Hepatocyte (in vitro differentiated cells): ENCODE measurements at regions not wholly inside any gene's neighbourhood (a gene's known extent, or its start where the extent isn't known, plus 50 kb on each side); places are given as distances from the start of the nearest gene placed in this dataset.

Source experiments
- DNase-seq: peaks from one replicate; pipeline ENCODE4 v3.0.0-alpha.2; 2016; ENCODE audit warnings: low spot score
- H2AFZ ChIP-seq: fragments of 200-600 bp; sonication (generic); 2 replicates; pipeline ENCODE4 v1.6.0; 2016; ENCODE audit warnings: antibody characterized with exemption, mild to moderate bottlenecking
- H3K27ac ChIP-seq: fragments of 200-600 bp; sonication (generic); 2 replicates; pipeline ENCODE4 v1.5.1; 2016; ENCODE audit warnings: mild to moderate bottlenecking
- H3K27me3 ChIP-seq: fragments of 200-600 bp; sonication (generic); 2 replicates; pipeline ENCODE4 v1.6.1; 2016
- H3K36me3 ChIP-seq: fragments of 200-600 bp; sonication (generic); replicated peaks from 2 replicates; pipeline ENCODE4 v1.5.1; 2016; ENCODE audit warnings: low read depth; ENCODE audit not compliant: insufficient read depth
- H3K4me1 ChIP-seq: fragments of 200-600 bp; sonication (generic); 2 replicates; pipeline ENCODE4 v1.5.1; 2016; ENCODE audit warnings: mild to moderate bottlenecking, moderate library complexity; ENCODE audit not compliant: insufficient read depth
- H3K4me2 ChIP-seq: fragments of 200-600 bp; sonication (generic); 2 replicates; pipeline ENCODE4 v1.6.0; 2016
- H3K4me3 ChIP-seq: fragments of 200-600 bp; sonication (generic); 2 replicates; pipeline ENCODE4 v1.5.1; 2016; ENCODE audit warnings: mild to moderate bottlenecking
- H3K79me2 ChIP-seq: fragments of 200-600 bp; sonication (generic); 2 replicates; pipeline ENCODE4 v1.6.0; 2017; ENCODE audit warnings: mild to moderate bottlenecking
- H3K9me2 ChIP-seq: fragments of 200-600 bp; sonication (generic); replicated peaks from 2 replicates; pipeline ENCODE4 v1.6.0; 2017; ENCODE audit warnings: mild to moderate bottlenecking; ENCODE audit not compliant: insufficient read depth
- H3K9me3 ChIP-seq: fragments of 200-600 bp; sonication (generic); 2 replicates; pipeline ENCODE4 v1.5.1; 2016; ENCODE audit warnings: low read depth, mild to moderate bottlenecking
- H4K20me1 ChIP-seq: fragments of 200-600 bp; sonication (generic); 2 replicates; pipeline ENCODE4 v1.6.0; 2016; ENCODE audit warnings: mild to moderate bottlenecking; ENCODE audit not compliant: insufficient read depth, poor library complexity, severe bottlenecking
- EZH2 ChIP-seq: fragments of 200-600 bp; sonication (generic); IDR thresholded peaks from 2 replicates; pipeline ENCODE4 v1.6.1; 2016; ENCODE audit warnings: antibody characterized with exemption, mild to moderate bottlenecking, borderline replicate concordance
- EZH2phosphoT487 ChIP-seq: fragments of 200-600 bp; sonication (generic); IDR thresholded peaks from one replicate; pipeline ENCODE4 v1.6.1; 2018; ENCODE audit warnings: antibody characterized with exemption, mild to moderate bottlenecking, low read depth, moderate library complexity; ENCODE audit not compliant: unreplicated experiment, severe bottlenecking
- WGBS: methylation state at CpG from one replicate; pipeline ENCODE4 v1.1.6; 2016; ENCODE audit warnings: low lambda C conversion rate; ENCODE audit errors: missing lambda C conversion rate; 5-methylcytosine and 5-hydroxymethylcytosine counted together
- TF ChIP-seq, protein P1 (sequence below): fragments of 200-600 bp; sonication (generic); IDR thresholded peaks from 2 replicates; pipeline ENCODE4 v1.5.1; 2016; ENCODE audit warnings: antibody characterized with exemption, mild to moderate bottlenecking; ENCODE audit not compliant: poor library complexity

DNA sequence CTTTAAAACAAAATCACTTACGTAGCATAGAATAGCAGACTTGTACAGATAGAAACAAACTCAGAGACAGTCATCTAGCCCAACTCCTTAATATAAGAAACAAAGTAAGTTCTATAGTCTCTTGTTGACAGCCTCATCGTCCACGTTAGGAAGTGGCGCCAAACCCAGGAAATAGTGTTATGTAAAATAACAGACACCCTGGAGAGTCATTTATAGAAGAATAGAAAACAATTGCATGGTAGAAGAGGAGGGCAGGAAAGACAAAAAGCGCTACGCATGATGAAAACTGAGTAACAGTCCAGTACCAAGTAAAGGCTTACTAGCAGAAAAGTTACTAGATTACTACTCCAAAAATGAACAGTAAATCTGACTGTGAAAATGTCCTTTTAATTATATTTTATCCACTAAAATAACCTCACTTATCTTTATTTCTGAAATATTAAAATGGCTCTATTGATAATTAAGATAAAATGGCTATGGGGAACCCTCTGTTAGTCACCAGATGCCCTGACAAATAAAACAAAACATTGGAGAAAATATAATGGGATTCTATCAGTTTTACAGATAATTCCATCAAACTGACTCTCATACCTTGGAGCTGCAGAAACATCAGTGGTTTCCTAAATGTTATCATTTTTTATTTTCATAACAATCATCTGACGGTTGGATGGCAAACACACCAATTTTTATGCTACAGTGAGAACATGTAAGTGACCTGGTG lies 434.0 kb upstream of the C9orf72 start:
- DNase-seq: no peak
- Histone ChIP-seq H3K9me3 (no peaks in the 10 kb centered on the region), H3K36me3 (no peaks in the 10 kb centered on the region), H3K27ac (no peak overlapping the region), H2AFZ (no peak overlapping the region), H3K4me1 (no peaks in the 10 kb centered on the region), H3K4me2 (no peak overlapping the region), H3K27me3 (no peaks in the 10 kb centered on the region), H3K9me2 (no peaks in the 10 kb centered on the region), H4K20me1 (no peaks in the 10 kb centered on the region), H3K79me2 (no peaks in the 10 kb centered on the region), H3K4me3 (no peak overlapping the region)
- TF ChIP-seq EZH2 (no peak), EZH2phosphoT487 (no peak)
- TF ChIP-seq, protein P1, sequence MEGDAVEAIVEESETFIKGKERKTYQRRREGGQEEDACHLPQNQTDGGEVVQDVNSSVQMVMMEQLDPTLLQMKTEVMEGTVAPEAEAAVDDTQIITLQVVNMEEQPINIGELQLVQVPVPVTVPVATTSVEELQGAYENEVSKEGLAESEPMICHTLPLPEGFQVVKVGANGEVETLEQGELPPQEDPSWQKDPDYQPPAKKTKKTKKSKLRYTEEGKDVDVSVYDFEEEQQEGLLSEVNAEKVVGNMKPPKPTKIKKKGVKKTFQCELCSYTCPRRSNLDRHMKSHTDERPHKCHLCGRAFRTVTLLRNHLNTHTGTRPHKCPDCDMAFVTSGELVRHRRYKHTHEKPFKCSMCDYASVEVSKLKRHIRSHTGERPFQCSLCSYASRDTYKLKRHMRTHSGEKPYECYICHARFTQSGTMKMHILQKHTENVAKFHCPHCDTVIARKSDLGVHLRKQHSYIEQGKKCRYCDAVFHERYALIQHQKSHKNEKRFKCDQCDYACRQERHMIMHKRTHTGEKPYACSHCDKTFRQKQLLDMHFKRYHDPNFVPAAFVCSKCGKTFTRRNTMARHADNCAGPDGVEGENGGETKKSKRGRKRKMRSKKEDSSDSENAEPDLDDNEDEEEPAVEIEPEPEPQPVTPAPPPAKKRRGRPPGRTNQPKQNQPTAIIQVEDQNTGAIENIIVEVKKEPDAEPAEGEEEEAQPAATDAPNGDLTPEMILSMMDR: no peak
- WGBS: 85% methylated on average over 7 of the region's 7 CpGs

DNA sequence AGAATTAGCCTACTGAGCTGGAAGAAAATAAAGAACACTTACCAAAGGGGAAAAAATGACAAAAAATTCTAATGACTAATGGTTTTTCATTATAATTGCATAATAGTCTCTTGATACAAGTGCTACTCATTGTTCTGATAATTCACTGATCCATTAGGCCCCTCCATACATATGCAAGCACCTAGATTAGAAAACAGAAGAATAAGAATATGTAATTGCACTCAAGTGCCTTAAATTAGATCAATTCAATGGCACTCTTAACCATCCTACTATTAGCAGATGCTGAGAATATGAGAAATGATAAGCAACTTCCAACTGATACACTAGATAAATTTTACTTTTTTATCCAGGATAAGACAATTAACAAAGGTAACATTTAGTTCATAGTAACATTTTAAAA lies 440.9 kb upstream of the C9orf72 start:
- no peak for DNase-seq
- Histone ChIP-seq H3K27me3 (no peaks in the 10 kb centered on the region), H3K79me2 (no peaks in the 10 kb centered on the region), H3K4me2 (no peak overlapping the region), H3K4me1 (no peaks in the 10 kb centered on the region), H3K27ac (no peak overlapping the region), H3K36me3 (no peaks in the 10 kb centered on the region), H2AFZ (no peak overlapping the region), H4K20me1 (no peaks in the 10 kb centered on the region), H3K9me2 (no peaks in the 10 kb centered on the region), H3K9me3 (no peaks in the 10 kb centered on the region), H3K4me3 (no peak overlapping the region)
- TF ChIP-seq EZH2phosphoT487: no peak

DNA sequence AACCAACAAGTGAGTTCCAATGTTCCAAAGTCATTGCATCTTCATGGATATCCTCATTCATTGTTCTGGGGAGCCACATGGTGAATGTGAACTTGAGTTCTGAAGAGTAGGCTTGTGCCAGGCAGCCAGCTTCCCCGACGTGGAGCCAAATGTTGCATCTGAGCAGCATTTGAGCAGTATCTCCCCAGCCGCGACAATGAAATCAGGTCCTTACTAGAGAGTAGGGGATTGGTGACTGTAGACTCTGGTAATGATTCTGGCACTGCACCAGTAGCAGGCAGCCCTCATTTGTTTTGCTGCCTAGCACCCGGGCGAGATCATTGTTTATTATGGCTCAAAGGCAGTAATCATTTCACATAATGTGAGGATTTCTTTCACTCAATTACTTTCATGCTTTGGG lies 451.4 kb upstream of the C9orf72 start:
- no peak for TF ChIP-seq EZH2phosphoT487
- TF ChIP-seq EZH2: no peak
- TF ChIP-seq, protein P1: no peak
- Histone ChIP-seq H3K4me3 (no peak overlapping the region), H3K79me2 (no peaks in the 10 kb centered on the region), H4K20me1 (no peaks in the 10 kb centered on the region), H3K9me3 (no peaks in the 10 kb centered on the region), H3K27ac (no peak overlapping the region), H3K4me1 (no peaks in the 10 kb centered on the region), H3K4me2 (no peak overlapping the region), H3K36me3 (no peaks in the 10 kb centered on the region), H3K9me2 (no peaks in the 10 kb centered on the region), H3K27me3 (no peaks in the 10 kb centered on the region), H2AFZ (no peak overlapping the region)
- DNase-seq: no peak
- WGBS: 92% methylated on average over 6 of the region's 6 CpGs

DNA sequence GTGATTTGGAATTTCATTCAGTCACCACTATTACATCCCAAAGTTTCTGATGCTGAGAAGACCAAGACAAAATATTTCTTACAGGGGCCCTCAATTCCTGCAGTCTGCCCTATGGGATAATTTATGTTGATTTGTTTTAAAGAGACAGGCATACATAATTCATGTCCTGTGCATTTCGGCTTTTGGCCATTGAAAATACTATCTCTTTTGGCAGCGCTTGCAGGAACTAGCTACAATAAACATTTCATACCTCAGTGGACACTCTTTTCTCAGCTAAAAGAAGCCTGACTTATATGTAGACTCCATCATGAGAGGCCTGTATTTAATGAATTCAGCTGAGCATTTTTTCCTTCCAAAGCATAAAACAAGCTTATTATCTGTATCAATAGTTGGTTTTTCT lies 451.9 kb upstream of the C9orf72 start:
- WGBS: 91% methylated on average over 2 of the region's 2 CpGs

More for the DNA sequence above, 451.9 kb upstream of the C9orf72 start:
- no peaks in the 10 kb centered on the region for H3K36me3 ChIP-seq
- no peak for DNase-seq
- no peaks in the 10 kb centered on the region for H3K79me2 ChIP-seq
- no peaks in the 10 kb centered on the region for H3K4me1 ChIP-seq
- no peaks in the 10 kb centered on the region for H3K9me2 ChIP-seq
- H3K27me3 ChIP-seq: no peaks in the 10 kb centered on the region
- no peaks in the 10 kb centered on the region for H3K9me3 ChIP-seq
- no peaks in the 10 kb centered on the region for H4K20me1 ChIP-seq
- no peak overlapping the region for H2AFZ ChIP-seq
- H3K4me2 ChIP-seq: no peak overlapping the region
- TF ChIP-seq, protein P1: no peak
- TF ChIP-seq EZH2 (no peak), EZH2phosphoT487 (no peak)
- H3K4me3 ChIP-seq: no peak overlapping the region
- H3K27ac ChIP-seq: no peak overlapping the region
